GM23338 (cell line): ENCODE measurements at regions not wholly inside any gene's neighbourhood (a gene's known extent, or its start where the extent isn't known, plus 50 kb on each side); places are given as distances from the start of the nearest gene placed in this dataset.
"Not testable (repeated sequence)": the region's sequence is repeated elsewhere in the genome, so short reads cannot be mapped to it uniquely, and the experiment has no call there.

Source experiments
- ATAC-seq: fragments of 200-7000 bp; cut with Tn5 transposase; 3 replicates; pipeline ENCODE4 v1.9.1; 2020
- DNase-seq: peaks from one replicate; pipeline ENCODE4 v3.0.0-alpha.2; 2015; ENCODE audit warnings: low spot score
- H2AFZ ChIP-seq: fragments of 200-600 bp; sonication (generic); 2 replicates; pipeline ENCODE4 v1.8.0; 2016; ENCODE audit warnings: antibody characterized with exemption, mild to moderate bottlenecking, moderate library complexity
- H3F3A ChIP-seq: fragments of 200-600 bp; sonication (generic); replicated peaks from 2 replicates; pipeline ENCODE4 v1.8.0; 2017; ENCODE audit warnings: antibody characterized with exemption, mixed run types, low read depth
- H3K27ac ChIP-seq: fragments of 200-600 bp; sonication (generic); 2 replicates; pipeline ENCODE4 v1.6.1; 2016; ENCODE audit warnings: low read depth
- H3K27me3 ChIP-seq: fragments of 200-600 bp; sonication (generic); 2 replicates; pipeline ENCODE4 v1.8.0; 2016; ENCODE audit warnings: mild to moderate bottlenecking, mixed run types, moderate library complexity; ENCODE audit not compliant: insufficient read depth
- H3K36me3 ChIP-seq: fragments of 200-600 bp; sonication (generic); 2 replicates; pipeline ENCODE4 v1.8.0; 2016; ENCODE audit warnings: mild to moderate bottlenecking; ENCODE audit not compliant: insufficient read depth
- H3K4me1 ChIP-seq: fragments of 200-600 bp; sonication (generic); 2 replicates; pipeline ENCODE4 v1.8.0; 2016; ENCODE audit warnings: mild to moderate bottlenecking, moderate library complexity; ENCODE audit not compliant: insufficient read depth
- H3K4me2 ChIP-seq: fragments of 200-600 bp; sonication (generic); 2 replicates; pipeline ENCODE4 v1.7.1; 2017; ENCODE audit warnings: mixed run types
- H3K4me3 ChIP-seq: fragments of 200-600 bp; sonication (generic); 2 replicates; pipeline ENCODE4 v1.6.1; 2016; ENCODE audit warnings: mixed run types
- H3K79me2 ChIP-seq: fragments of 200-600 bp; sonication (generic); replicated peaks from 2 replicates; pipeline ENCODE4 v1.8.0; 2017; ENCODE audit warnings: mild to moderate bottlenecking; ENCODE audit not compliant: insufficient read depth
- H3K9me2 ChIP-seq: fragments of 200-600 bp; sonication (generic); 2 replicates; pipeline ENCODE4 v1.8.0; 2017; ENCODE audit not compliant: insufficient read depth
- H4K20me1 ChIP-seq: fragments of 200-600 bp; sonication (generic); replicated peaks from 2 replicates; pipeline ENCODE4 v1.8.0; 2017; ENCODE audit warnings: mild to moderate bottlenecking; ENCODE audit not compliant: insufficient read depth
- H3K27ac Mint-ChIP-seq: 2 replicates; pipeline ENCODE4 v1.8.0; 2020; ENCODE audit warnings: inconsistent platforms, mild to moderate bottlenecking, moderate library complexity, mixed read lengths
- H3K27me3 Mint-ChIP-seq: 3 replicates; pipeline ENCODE4 v1.8.0; 2022; ENCODE audit warnings: low read depth, mild to moderate bottlenecking, moderate library complexity, mixed read lengths, inconsistent platforms; ENCODE audit not compliant: insufficient read depth, poor library complexity
- H3K36me3 Mint-ChIP-seq: 3 replicates; pipeline ENCODE4 v1.8.0; 2021; ENCODE audit warnings: low read depth, mild to moderate bottlenecking, inconsistent platforms, moderate library complexity, mixed read lengths
- H3K4me1 Mint-ChIP-seq: 3 replicates; pipeline ENCODE4 v1.8.0; 2020; ENCODE audit warnings: mild to moderate bottlenecking, inconsistent platforms, mixed read lengths
- H3K4me3 Mint-ChIP-seq: 3 replicates; pipeline ENCODE4 v1.8.0; 2021; ENCODE audit warnings: moderate library complexity, mild to moderate bottlenecking, inconsistent platforms, mixed read lengths
- H3K9me3 Mint-ChIP-seq: 3 replicates; pipeline ENCODE4 v1.8.0; 2020; ENCODE audit warnings: moderate library complexity, mild to moderate bottlenecking, inconsistent platforms, mixed read lengths
- CREB1 ChIP-seq: fragments of 250-450 bp; sonication (Bioruptor Pico); IDR thresholded peaks from 2 replicates; pipeline ENCODE4 v1.5.0; 2020; ENCODE audit warnings: low read depth, mild to moderate bottlenecking, moderate library complexity
- CTCF ChIP-seq, 2 experiments: fragments of 200-600 bp in 1 of 2; sonication (generic) in 1 of 2; conservative IDR thresholded peaks; 2 replicates each; pipeline versions ENCODE4 v1.5.1 to v1.6.1; 2016 to 2017; ENCODE audit warnings: antibody characterized with exemption in 2 of 2, low read depth in 2 of 2, mild to moderate bottlenecking in 2 of 2, moderate library complexity in 1 of 2
- ETS1 ChIP-seq: IDR thresholded peaks from 2 replicates; pipeline ENCODE4 v1.6.1; 2016; ENCODE audit warnings: antibody characterized with exemption
- EZH2 ChIP-seq: fragments of 200-600 bp; sonication (generic); IDR thresholded peaks from one replicate; pipeline ENCODE4 v1.8.0; 2017; ENCODE audit warnings: antibody characterized with exemption, mild to moderate bottlenecking, low read depth; ENCODE audit not compliant: unreplicated experiment
- EZH2phosphoT487 ChIP-seq: fragments of 200-600 bp; sonication (generic); IDR thresholded peaks from one replicate; pipeline ENCODE4 v1.8.1; 2018; ENCODE audit warnings: antibody characterized with exemption; ENCODE audit not compliant: unreplicated experiment
- JUNB ChIP-seq: IDR thresholded peaks from one replicate; pipeline ENCODE4 v1.6.1; 2016; ENCODE audit warnings: antibody characterized with exemption; ENCODE audit not compliant: unreplicated experiment
- NANOG ChIP-seq: IDR thresholded peaks from 2 replicates; pipeline ENCODE4 v1.6.1; 2016; ENCODE audit warnings: antibody characterized with exemption, borderline replicate concordance
- POLR2AphosphoS5 ChIP-seq: IDR thresholded peaks from 2 replicates; pipeline ENCODE4 v1.6.1; 2016; ENCODE audit warnings: antibody characterized with exemption, low read depth
- REST ChIP-seq: IDR thresholded peaks from one replicate; pipeline ENCODE4 v1.6.1; 2018; ENCODE audit warnings: antibody characterized with exemption; ENCODE audit not compliant: unreplicated experiment
- ZNF114 ChIP-seq: fragments of 250-450 bp; sonication (Bioruptor Pico); IDR thresholded peaks from 2 replicates; pipeline ENCODE4 v1.5.0; 2020; ENCODE audit warnings: mild to moderate bottlenecking, moderate library complexity
- ZNF331 ChIP-seq: fragments of 250-450 bp; sonication (Bioruptor Pico); IDR thresholded peaks from 2 replicates; pipeline ENCODE4 v1.5.0; 2020; ENCODE audit warnings: low read depth, mild to moderate bottlenecking, moderate library complexity

GRCh38 chr2:83251321-83251872, 1207.7 kb downstream of the SUCLG1 start:
- H3K36me3 Mint-ChIP-seq = peaks cover 33% of the 10 kb centered on the region
- H3K4me1 Mint-ChIP-seq = no peaks in the 10 kb centered on the region
- Histone ChIP-seq H4K20me1 (no peaks in the 10 kb centered on the region), H3K4me3 (no peak overlapping the region), H3K4me2 (no peak overlapping the region), H3K4me1 (no peaks in the 10 kb centered on the region), H3F3A (no peaks in the 10 kb centered on the region), H2AFZ (no peak overlapping the region), H3K79me2 (no peaks in the 10 kb centered on the region), H3K27ac (no peak overlapping the region), H3K9me2 (0 out of 2 replicates have a peak, but pooled peaks cover 5% of the 10 kb centered on the region), H3K27me3 (no peaks in the 10 kb centered on the region), H3K36me3 (peaks cover 7% of the 10 kb centered on the region; the same call in 1 of the 2 replicates)
- H3K4me3 Mint-ChIP-seq = no peak overlapping the region
- H3K9me3 Mint-ChIP-seq = peaks cover 38% of the 10 kb centered on the region
- no peak for TF ChIP-seq EZH2phosphoT487
- no peak for TF ChIP-seq CREB1
- TF ChIP-seq ZNF114 (CRISPR knock-in tag) = no peak
- no peak for TF ChIP-seq JUNB
- DNase-seq (no peak), ATAC-seq (no peak)
- H3K27me3 Mint-ChIP-seq = peaks cover 5% of the 10 kb centered on the region
- H3K27ac Mint-ChIP-seq = no peak overlapping the region

- H3K9me2 ChIP-seq, H3K4me1 Mint-ChIP-seq, H3K27ac Mint-ChIP-seq, ATAC-seq, DNase-seq, H3K27me3 ChIP-seq, H3K27ac ChIP-seq, H3K4me3 Mint-ChIP-seq, H3F3A ChIP-seq, H3K4me2 ChIP-seq, H3K4me1 ChIP-seq, H3K27me3 Mint-ChIP-seq, H3K4me3 ChIP-seq, H2AFZ ChIP-seq, H3K79me2 ChIP-seq, H3K36me3 ChIP-seq, H4K20me1 ChIP-seq: not testable (repeated sequence)
- Mint-ChIP-seq H3K36me3 (peaks cover 37% of the 10 kb centered on the region), H3K9me3 (peaks cover 47% of the 10 kb centered on the region)
These were observed 1213.1 kb downstream of the SUCLG1 start for GRCh38 chr2:83245806-83246537.

- H3K9me3 Mint-ChIP-seq = peaks cover 10% of the 10 kb centered on the region
- H3K9me2 ChIP-seq = peaks cover 11% of the 10 kb centered on the region; the same call in 1 of the 2 replicates
- no peaks in the 10 kb centered on the region for H4K20me1 ChIP-seq
- H3K27ac Mint-ChIP-seq = no peak overlapping the region
- H3K27ac ChIP-seq = no peak overlapping the region
- DNase-seq (no peak), ATAC-seq (no peak)
- peaks cover 4% of the 10 kb centered on the region for H3K27me3 Mint-ChIP-seq
- H3K36me3 Mint-ChIP-seq = peaks cover 8% of the 10 kb centered on the region
- no peak overlapping the region for H2AFZ ChIP-seq
- no peaks in the 10 kb centered on the region for H3K79me2 ChIP-seq
- no peaks in the 10 kb centered on the region for H3K4me1 Mint-ChIP-seq
- H3F3A ChIP-seq = no peaks in the 10 kb centered on the region
- no peak overlapping the region for H3K4me3 ChIP-seq
- no peak overlapping the region for H3K4me3 Mint-ChIP-seq
- H3K27me3 ChIP-seq = no peaks in the 10 kb centered on the region
- H3K4me2 ChIP-seq = no peak overlapping the region
- no peaks in the 10 kb centered on the region for H3K36me3 ChIP-seq
- H3K4me1 ChIP-seq = no peaks in the 10 kb centered on the region
- TF ChIP-seq ETS1 = no peak
- TF ChIP-seq ZNF114 (CRISPR knock-in tag) = no peak
- TF ChIP-seq NANOG = no peak
- no peak for TF ChIP-seq REST
- no peak for TF ChIP-seq CTCF (conservative IDR thresholded peaks at IDR 0.05; ENCODE audit: low read depth in 2 of 2)
- TF ChIP-seq CREB1 = no peak
- no peak for TF ChIP-seq EZH2
- no peak for TF ChIP-seq POLR2AphosphoS5
- TF ChIP-seq ZNF331 (CRISPR knock-in tag) = no peak
These were observed 1218.5 kb downstream of the SUCLG1 start for GRCh38 chr2:83240611-83241010.
